SKM-1 (cell line): ENCODE measurements at regions not wholly inside any gene's neighbourhood (a gene's known extent, or its start where the extent isn't known, plus 50 kb on each side); places are given as distances from the start of the nearest gene placed in this dataset.
A peak's percentile ranks its signal among the peaks of the same experiment; 100 is the strongest.
"Not testable (repeated sequence)": the region's sequence is repeated elsewhere in the genome, so short reads cannot be mapped to it uniquely, and the experiment has no call there.

Experiments used
- DNase-seq: peaks from one replicate; lab custom pipeline; 2025; ENCODE audit not compliant: unreplicated experiment; lab: John Stamatoyannopoulos, UW

- DNase-seq = no peak
Measured at GRCh38 chr21:18117176-18117575, 127.5 kb upstream of the CHODL start.

- DNase-seq = no peak
Measured at GRCh38 chr21:18114810-18115209, 129.8 kb upstream of the CHODL start.

- no peak for DNase-seq
Measured at GRCh38 chr21:18104802-18105201, 139.8 kb upstream of the CHODL start.

- DNase-seq = not testable (repeated sequence)
Measured at GRCh38 chr21:18096413-18096812, 148.2 kb upstream of the CHODL start.

- no peak for DNase-seq
Measured at GRCh38 chr21:18089786-18090185, 154.8 kb upstream of the CHODL start.

GRCh38 chr21:18070392-18070791, 174.2 kb upstream of the CHODL start:
- DNase-seq = no peak

GRCh38 chr21:18069875-18070274, 174.8 kb upstream of the CHODL start:
- no peak for DNase-seq

GRCh38 chr21:18060402-18060801, 184.2 kb upstream of the CHODL start:
- DNase-seq = no peak

- DNase-seq = no peak
Measured at GRCh38 chr21:18058731-18059398, 185.8 kb upstream of the CHODL start.

GRCh38 chr21:18053151-18053550, 191.5 kb upstream of the CHODL start:
- no peak for DNase-seq

GRCh38 chr21:18049461-18049860, 195.2 kb upstream of the CHODL start:
- DNase-seq = no peak

- DNase-seq = peak; percentile 7
Measured at GRCh38 chr21:18041012-18041411, 203.6 kb upstream of the CHODL start.

- DNase-seq = no peak
Measured at GRCh38 chr21:18030248-18030647, 211.1 kb upstream of the C21orf91 start.

- DNase-seq = no peak
Measured at GRCh38 chr21:18026359-18026758, 207.2 kb upstream of the C21orf91 start.

GRCh38 chr21:18023711-18024110, 204.6 kb upstream of the C21orf91 start:
- DNase-seq = no peak

GRCh38 chr21:18023157-18023556, 204.0 kb upstream of the C21orf91 start:
- no peak for DNase-seq

- DNase-seq = no peak
Measured at GRCh38 chr21:18007121-18007520, 188.0 kb upstream of the C21orf91 start.

GRCh38 chr21:18006691-18007090, 187.5 kb upstream of the C21orf91 start:
- no peak for DNase-seq

- no peak for DNase-seq
Measured at GRCh38 chr21:18002393-18002792, 183.2 kb upstream of the C21orf91 start.

- DNase-seq = no peak
Measured at GRCh38 chr21:18000981-18001686, 182.0 kb upstream of the C21orf91 start.

GRCh38 chr21:17998599-17998998, 179.4 kb upstream of the C21orf91 start:
- DNase-seq = not testable (repeated sequence)

GRCh38 chr21:17989780-17990179, 170.6 kb upstream of the C21orf91 start:
- no peak for DNase-seq

GRCh38 chr21:17988102-17988437, 168.9 kb upstream of the C21orf91 start:
- no peak for DNase-seq
